GM15510 (cell line): ENCODE measurements at regions not wholly inside any gene's neighbourhood (a gene's known extent, or its start where the extent isn't known, plus 50 kb on each side); places are given as distances from the start of the nearest gene placed in this dataset.

ENCODE experiments used
- POLR2A ChIP-seq: IDR thresholded peaks from 3 replicates; pipeline ENCODE4 v1.6.1; 2011; ENCODE audit warnings: borderline replicate concordance; ENCODE audit not compliant: insufficient read length; ENCODE audit errors: extremely low read depth

- no peak for TF ChIP-seq POLR2A
Observed at GRCh38 chr22:49082451-49082850, 745.2 kb downstream of the BRD1 start.

GRCh38 chr22:49081926-49082325 lies 745.7 kb downstream of the BRD1 start:
- no peak for TF ChIP-seq POLR2A

GRCh38 chr22:49081261-49081666 lies 746.4 kb downstream of the BRD1 start:
- no peak for TF ChIP-seq POLR2A

- no peak for TF ChIP-seq POLR2A
Observed at GRCh38 chr22:49080631-49081030, 747.0 kb downstream of the BRD1 start.

- TF ChIP-seq POLR2A, result no peak
Observed at GRCh38 chr22:49079743-49080500, 747.8 kb downstream of the BRD1 start.

GRCh38 chr22:49079027-49079725 lies 748.5 kb downstream of the BRD1 start:
- no peak for TF ChIP-seq POLR2A

GRCh38 chr22:49078076-49078710 lies 749.5 kb downstream of the BRD1 start:
- no peak for TF ChIP-seq POLR2A

GRCh38 chr22:49077586-49077985 lies 750.1 kb downstream of the BRD1 start:
- TF ChIP-seq POLR2A, result no peak

GRCh38 chr22:49077036-49077393 lies 750.7 kb downstream of the BRD1 start:
- no peak for TF ChIP-seq POLR2A

GRCh38 chr22:49076300-49077035 lies 751.2 kb downstream of the BRD1 start:
- TF ChIP-seq POLR2A, result no peak

GRCh38 chr22:49075150-49075549 lies 752.5 kb downstream of the BRD1 start:
- TF ChIP-seq POLR2A, result no peak

- TF ChIP-seq POLR2A, result no peak
Observed at GRCh38 chr22:49073873-49074417, 753.7 kb downstream of the BRD1 start.

- no peak for TF ChIP-seq POLR2A
Observed at GRCh38 chr22:49072996-49073645, 754.6 kb downstream of the BRD1 start.

GRCh38 chr22:49070501-49070900 lies 757.2 kb downstream of the BRD1 start:
- TF ChIP-seq POLR2A, result no peak
